Loucy (cell line): ENCODE measurements at regions not wholly inside any gene's neighbourhood (a gene's known extent, or its start where the extent isn't known, plus 50 kb on each side); places are given as distances from the start of the nearest gene placed in this dataset.

Source experiments
- EZH2phosphoT487 ChIP-seq: fragments of 200-600 bp; IDR thresholded peaks from 2 replicates; pipeline ENCODE4 v1.6.1; 2018; ENCODE audit warnings: antibody characterized with exemption, mild to moderate bottlenecking, moderate library complexity, borderline replicate concordance
- TF ChIP-seq, protein P1 (sequence below): fragments of 200-600 bp; sonication (generic); conservative IDR thresholded peaks from 2 replicates; pipeline ENCODE4 v1.5.1; 2014; ENCODE audit warnings: mild to moderate bottlenecking, antibody characterized with exemption, low read length

DNA sequence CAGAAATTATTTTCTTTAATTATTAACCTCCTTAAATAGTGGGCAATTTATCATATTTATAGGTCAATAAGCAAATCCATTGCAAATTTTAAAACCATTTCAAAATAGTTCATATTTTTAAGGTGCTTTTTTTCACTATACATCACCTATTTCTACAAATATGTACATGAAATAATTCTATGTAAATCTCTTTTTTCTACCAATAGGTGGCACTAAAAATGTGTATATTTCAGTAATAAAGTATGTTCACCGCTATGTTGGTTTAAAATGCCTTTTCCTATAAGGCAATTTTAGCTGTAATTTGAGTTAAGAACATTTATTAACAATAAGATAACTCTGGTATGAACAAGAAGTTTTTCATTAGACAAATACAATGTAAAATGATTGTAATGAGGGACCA lies 672.2 kb downstream of the KCTD8 start:
- TF ChIP-seq, protein P1, sequence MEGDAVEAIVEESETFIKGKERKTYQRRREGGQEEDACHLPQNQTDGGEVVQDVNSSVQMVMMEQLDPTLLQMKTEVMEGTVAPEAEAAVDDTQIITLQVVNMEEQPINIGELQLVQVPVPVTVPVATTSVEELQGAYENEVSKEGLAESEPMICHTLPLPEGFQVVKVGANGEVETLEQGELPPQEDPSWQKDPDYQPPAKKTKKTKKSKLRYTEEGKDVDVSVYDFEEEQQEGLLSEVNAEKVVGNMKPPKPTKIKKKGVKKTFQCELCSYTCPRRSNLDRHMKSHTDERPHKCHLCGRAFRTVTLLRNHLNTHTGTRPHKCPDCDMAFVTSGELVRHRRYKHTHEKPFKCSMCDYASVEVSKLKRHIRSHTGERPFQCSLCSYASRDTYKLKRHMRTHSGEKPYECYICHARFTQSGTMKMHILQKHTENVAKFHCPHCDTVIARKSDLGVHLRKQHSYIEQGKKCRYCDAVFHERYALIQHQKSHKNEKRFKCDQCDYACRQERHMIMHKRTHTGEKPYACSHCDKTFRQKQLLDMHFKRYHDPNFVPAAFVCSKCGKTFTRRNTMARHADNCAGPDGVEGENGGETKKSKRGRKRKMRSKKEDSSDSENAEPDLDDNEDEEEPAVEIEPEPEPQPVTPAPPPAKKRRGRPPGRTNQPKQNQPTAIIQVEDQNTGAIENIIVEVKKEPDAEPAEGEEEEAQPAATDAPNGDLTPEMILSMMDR = peak; percentile 53
- TF ChIP-seq EZH2phosphoT487 = no peak
